GM18873 (cell line): ENCODE measurements at regions not wholly inside any gene's neighbourhood (a gene's known extent, or its start where the extent isn't known, plus 50 kb on each side); places are given as distances from the start of the nearest gene placed in this dataset.
"Not testable (repeated sequence)": the region's sequence is repeated elsewhere in the genome, so short reads cannot be mapped to it uniquely, and the experiment has no call there.

ENCODE experiments used
- ATAC-seq: cut with Tn5 transposase; IDR thresholded peaks from one replicate; pipeline ENCODE4 v1.9.1; 2021; ENCODE audit warnings: mild to moderate bottlenecking, moderate library complexity, moderate number of reproducible peaks; ENCODE audit not compliant: unreplicated experiment, low FRiP score

- no peak for ATAC-seq
Observed at GRCh38 chr3:5891711-5892110, 704.2 kb downstream of the EDEM1 start.

GRCh38 chr3:5898106-5898505 is 710.6 kb downstream of the EDEM1 start:
- no peak for ATAC-seq

GRCh38 chr3:5899014-5899761 is 711.7 kb downstream of the EDEM1 start:
- no peak for ATAC-seq

- no peak for ATAC-seq
Observed at GRCh38 chr3:5917932-5918331, 730.4 kb downstream of the EDEM1 start.

- ATAC-seq: no peak
Observed at GRCh38 chr3:5918626-5919025, 731.1 kb downstream of the EDEM1 start.

- ATAC-seq: no peak
Observed at GRCh38 chr3:5929027-5929426, 741.5 kb downstream of the EDEM1 start.

GRCh38 chr3:5944061-5944460 is 756.6 kb downstream of the EDEM1 start:
- not testable (repeated sequence) for ATAC-seq

- ATAC-seq: no peak
Observed at GRCh38 chr3:5948084-5948483, 760.6 kb downstream of the EDEM1 start.

GRCh38 chr3:5951026-5951425 is 763.5 kb downstream of the EDEM1 start:
- ATAC-seq: no peak

- ATAC-seq: no peak
Observed at GRCh38 chr3:5972586-5972985, 785.1 kb downstream of the EDEM1 start.

- ATAC-seq: no peak
Observed at GRCh38 chr3:5974630-5975322, 787.3 kb downstream of the EDEM1 start.

- no peak for ATAC-seq
Observed at GRCh38 chr3:5977331-5977730, 789.8 kb downstream of the EDEM1 start.

GRCh38 chr3:5980475-5980874 is 793.0 kb downstream of the EDEM1 start:
- ATAC-seq: no peak

- no peak for ATAC-seq
Observed at GRCh38 chr3:5994651-5995050, 807.1 kb downstream of the EDEM1 start.

- ATAC-seq: no peak
Observed at GRCh38 chr3:6018456-6018855, 830.9 kb downstream of the EDEM1 start.

- ATAC-seq: no peak
Observed at GRCh38 chr3:6022621-6023020, 835.1 kb downstream of the EDEM1 start.

- ATAC-seq: no peak
Observed at GRCh38 chr3:6025032-6025431, 835.9 kb upstream of the GRM7 start.

- not testable (repeated sequence) for ATAC-seq
Observed at GRCh38 chr3:6030648-6031047, 830.3 kb upstream of the GRM7 start.

GRCh38 chr3:6035626-6036025 is 825.3 kb upstream of the GRM7 start:
- no peak for ATAC-seq

- no peak for ATAC-seq
Observed at GRCh38 chr3:6039971-6040370, 820.9 kb upstream of the GRM7 start.

GRCh38 chr3:6041894-6042293 is 819.0 kb upstream of the GRM7 start:
- no peak for ATAC-seq

- ATAC-seq: no peak
Observed at GRCh38 chr3:6047016-6047415, 813.9 kb upstream of the GRM7 start.
